Vagina (tissue), 2 donors: ENCODE measurements at regions not wholly inside any gene's neighbourhood (a gene's known extent, or its start where the extent isn't known, plus 50 kb on each side); places are given as distances from the start of the nearest gene placed in this dataset.

Experiments used
- CTCF ChIP-seq, 3 experiments: fragments of 450-650 bp in 2 of 3; fragments of 200-600 bp in 1 of 3; sonication (generic) in 1 of 3; IDR thresholded peaks; one replicate each; pipeline ENCODE4 v1.5.1; 2017 to 2019; ENCODE audit warnings: antibody characterized with exemption in 3 of 3, mild to moderate bottlenecking in 2 of 3, moderate library complexity in 2 of 3
- POLR2A ChIP-seq, 2 donors: fragments of 450-650 bp; IDR thresholded peaks; one replicate each; pipeline ENCODE4 v1.6.1; 2017; ENCODE audit warnings: antibody characterized with exemption in 2 of 2, mild to moderate bottlenecking in 2 of 2, moderate library complexity in 2 of 2
- POLR2AphosphoS5 ChIP-seq, 2 donors: sonication (generic); formaldehyde crosslinking; IDR thresholded peaks; one replicate each; pipeline ENCODE4 v1.9.0; 2017; ENCODE audit warnings: antibody characterized with exemption in 2 of 2, mild to moderate bottlenecking in 2 of 2, low read depth in 1 of 2; ENCODE audit not compliant: insufficient read depth in 1 of 2

- TF ChIP-seq CTCF (IDR thresholded peaks at IDR 0.05) (no peak), POLR2A (IDR thresholded peaks at IDR 0.05) (no peak), POLR2AphosphoS5 (IDR thresholded peaks at IDR 0.05; ENCODE audit: insufficient read depth in 1 of 2, low read depth in 1 of 2) (no peak)
These were observed 278.6 kb upstream of the LYPLAL1 start for GRCh38 chr1:218895064-218895587.
